ENCODE measurements at regions not wholly inside any gene's neighbourhood (a gene's known extent, or its start where the extent isn't known, plus 50 kb on each side); places are given as distances from the start of the nearest gene placed in this dataset.

DNA sequence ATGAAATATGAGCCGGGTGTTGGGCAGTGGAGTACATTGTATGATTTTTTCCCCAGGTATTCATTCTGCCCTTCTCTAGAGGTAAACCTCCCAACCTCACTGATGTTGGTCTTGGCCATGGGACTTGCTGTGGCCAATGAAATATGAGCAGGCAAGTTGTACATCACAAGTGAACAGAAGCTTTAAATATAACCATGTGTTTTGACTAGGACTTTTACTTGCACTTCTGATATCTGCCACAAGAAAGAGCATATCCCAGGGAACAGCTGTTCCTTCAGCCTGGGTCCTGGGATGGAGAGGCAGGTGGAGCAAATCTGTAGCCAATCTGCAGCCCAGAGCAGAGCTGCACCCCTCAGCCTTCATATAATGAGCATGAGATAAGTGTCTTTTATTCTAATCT lies 109.8 kb upstream of the PALS2 start:
- TF ChIP-seq, protein P1, sequence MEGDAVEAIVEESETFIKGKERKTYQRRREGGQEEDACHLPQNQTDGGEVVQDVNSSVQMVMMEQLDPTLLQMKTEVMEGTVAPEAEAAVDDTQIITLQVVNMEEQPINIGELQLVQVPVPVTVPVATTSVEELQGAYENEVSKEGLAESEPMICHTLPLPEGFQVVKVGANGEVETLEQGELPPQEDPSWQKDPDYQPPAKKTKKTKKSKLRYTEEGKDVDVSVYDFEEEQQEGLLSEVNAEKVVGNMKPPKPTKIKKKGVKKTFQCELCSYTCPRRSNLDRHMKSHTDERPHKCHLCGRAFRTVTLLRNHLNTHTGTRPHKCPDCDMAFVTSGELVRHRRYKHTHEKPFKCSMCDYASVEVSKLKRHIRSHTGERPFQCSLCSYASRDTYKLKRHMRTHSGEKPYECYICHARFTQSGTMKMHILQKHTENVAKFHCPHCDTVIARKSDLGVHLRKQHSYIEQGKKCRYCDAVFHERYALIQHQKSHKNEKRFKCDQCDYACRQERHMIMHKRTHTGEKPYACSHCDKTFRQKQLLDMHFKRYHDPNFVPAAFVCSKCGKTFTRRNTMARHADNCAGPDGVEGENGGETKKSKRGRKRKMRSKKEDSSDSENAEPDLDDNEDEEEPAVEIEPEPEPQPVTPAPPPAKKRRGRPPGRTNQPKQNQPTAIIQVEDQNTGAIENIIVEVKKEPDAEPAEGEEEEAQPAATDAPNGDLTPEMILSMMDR (IDR thresholded peaks at IDR 0.05), result no peak
- TF ChIP-seq EP300 (IDR thresholded peaks at IDR 0.05), result no peak
